ENCODE measurements at regions not wholly inside any gene's neighbourhood (a gene's known extent, or its start where the extent isn't known, plus 50 kb on each side); places are given as distances from the start of the nearest gene placed in this dataset.

GRCh38 chr18:68466672-68467071, 248.2 kb downstream of the TMX3 start:
- no peak for DNase-seq (ENCODE audit: low spot score in 2 of 2)
- H3K4me3 ChIP-seq (ENCODE audit: low read depth, poor library complexity, severe bottlenecking): no peak overlapping the region
- intact Hi-C loops (cut with DNase I; ENCODE audit: low total_unique reads): no loop called here
- TF ChIP-seq POLR2A (IDR thresholded peaks at IDR 0.05) (no peak), CTCF (IDR thresholded peaks at IDR 0.05) (no peak)
- WGBS, 2 donors: 88 to 96% methylated on average over 1 of the region's 1 CpG

- WGBS, 2 donors: 65 to 79% methylated on average over 1 of the region's 1 CpG
These were observed 252.1 kb downstream of the TMX3 start for GRCh38 chr18:68462766-68463165.

GRCh38 chr18:68462148-68462547, 252.8 kb downstream of the TMX3 start:
- intact Hi-C loops (cut with DNase I; ENCODE audit: low total_unique reads): no loop called here
- no peak overlapping the region for H3K4me3 ChIP-seq (ENCODE audit: low read depth, poor library complexity, severe bottlenecking)
- no peak for TF ChIP-seq CTCF (IDR thresholded peaks at IDR 0.05)
- no peak for TF ChIP-seq POLR2A (IDR thresholded peaks at IDR 0.05)
- no peak for DNase-seq (ENCODE audit: low spot score in 2 of 2)
- 84 to 93% methylated on average over 1 of the region's 1 CpG for WGBS, 2 donors

More at GRCh38 chr18:68462766-68463165, 252.1 kb downstream of the TMX3 start:
- H3K4me3 ChIP-seq (ENCODE audit: low read depth, poor library complexity, severe bottlenecking): no peak overlapping the region
- intact Hi-C loops (cut with DNase I; ENCODE audit: low total_unique reads): no loop called here
- no peak for TF ChIP-seq POLR2A (IDR thresholded peaks at IDR 0.05)
- TF ChIP-seq CTCF (IDR thresholded peaks at IDR 0.05): no peak
- DNase-seq (ENCODE audit: low spot score in 2 of 2): no peak

- DNase-seq (ENCODE audit: low spot score in 2 of 2): no peak
- intact Hi-C loops (cut with DNase I; ENCODE audit: low total_unique reads): no loop called here
- no peak for TF ChIP-seq CTCF (IDR thresholded peaks at IDR 0.05)
- TF ChIP-seq POLR2A (IDR thresholded peaks at IDR 0.05): no peak
- 61 to 70% methylated on average over 3 of the region's 3 CpGs for whole genome bisulfite sequencing, 2 donors
- H3K4me3 ChIP-seq (ENCODE audit: low read depth, poor library complexity, severe bottlenecking): no peak overlapping the region
These were observed 253.4 kb downstream of the TMX3 start for GRCh38 chr18:68461481-68462018.

GRCh38 chr18:68459968-68460367, 254.9 kb downstream of the TMX3 start:
- DNase-seq (ENCODE audit: low spot score in 2 of 2): no peak
- H3K4me3 ChIP-seq (ENCODE audit: low read depth, poor library complexity, severe bottlenecking): no peak overlapping the region
- intact Hi-C loops (cut with DNase I; ENCODE audit: low total_unique reads): no loop called here
- TF ChIP-seq CTCF (IDR thresholded peaks at IDR 0.05) (no peak), POLR2A (IDR thresholded peaks at IDR 0.05) (no peak)
- 87 to 93% methylated on average over 12 of the region's 12 CpGs for WGBS, 2 donors

- DNase-seq (ENCODE audit: low spot score in 2 of 2): no peak
- intact Hi-C loops (cut with DNase I; ENCODE audit: low total_unique reads): no loop called here
- TF ChIP-seq CTCF (IDR thresholded peaks at IDR 0.05) (no peak), POLR2A (IDR thresholded peaks at IDR 0.05) (no peak)
- WGBS, 2 donors: 59 to 69% methylated on average over 4 of the region's 4 CpGs
- H3K4me3 ChIP-seq (ENCODE audit: low read depth, poor library complexity, severe bottlenecking): no peak overlapping the region
These were observed 257.9 kb downstream of the TMX3 start for GRCh38 chr18:68456985-68457384.
